Esophagus mucosa (tissue), 1 donor: ENCODE measurements at regions not wholly inside any gene's neighbourhood (a gene's known extent, or its start where the extent isn't known, plus 50 kb on each side); places are given as distances from the start of the nearest gene placed in this dataset.

Experiments
- ATAC-seq: fragments of 200-7000 bp; cut with Tn5 transposase; one replicate; pipeline ENCODE4 v1.9.1; 2020
- donor health status: DM: yes; HTN: yes; CAD: no.

DNA sequence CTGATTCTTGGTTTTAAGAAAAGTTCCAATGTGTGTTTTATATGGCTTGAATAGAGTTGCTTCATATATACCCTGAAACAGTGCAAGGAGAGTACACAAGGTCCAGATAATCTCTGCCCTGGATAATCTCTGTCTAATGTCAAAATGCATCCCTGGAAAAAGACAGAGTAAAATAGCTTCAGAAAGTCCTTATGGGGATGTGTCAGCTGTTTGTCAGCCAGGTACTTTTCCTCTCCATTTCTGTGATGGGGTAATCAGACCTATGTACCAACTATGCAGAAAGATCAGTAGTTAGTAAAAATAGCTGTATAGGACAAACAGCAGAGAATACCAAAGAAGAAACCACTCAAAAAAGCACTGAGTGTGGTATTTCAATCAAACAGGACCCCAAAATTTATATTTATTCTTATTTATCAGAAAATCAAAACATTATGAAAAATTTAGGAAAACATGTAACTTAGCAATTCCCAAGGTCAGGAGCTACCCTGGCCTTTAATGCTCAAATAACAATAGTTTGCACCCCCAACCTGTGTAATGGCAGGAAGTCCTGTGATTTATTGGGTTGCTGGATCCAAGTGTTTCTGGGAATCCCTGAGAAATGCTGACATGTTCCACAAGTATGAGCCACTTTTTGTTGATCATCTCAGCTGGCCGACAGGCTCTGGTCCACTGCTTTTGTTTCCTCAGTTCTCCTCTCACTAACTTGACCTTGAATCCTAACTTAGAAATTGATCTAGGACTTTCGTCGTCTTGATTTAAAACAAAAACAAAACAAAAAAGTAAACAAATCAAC is 69.6 kb downstream of the MDH1 start:
- no peak for ATAC-seq

DNA sequence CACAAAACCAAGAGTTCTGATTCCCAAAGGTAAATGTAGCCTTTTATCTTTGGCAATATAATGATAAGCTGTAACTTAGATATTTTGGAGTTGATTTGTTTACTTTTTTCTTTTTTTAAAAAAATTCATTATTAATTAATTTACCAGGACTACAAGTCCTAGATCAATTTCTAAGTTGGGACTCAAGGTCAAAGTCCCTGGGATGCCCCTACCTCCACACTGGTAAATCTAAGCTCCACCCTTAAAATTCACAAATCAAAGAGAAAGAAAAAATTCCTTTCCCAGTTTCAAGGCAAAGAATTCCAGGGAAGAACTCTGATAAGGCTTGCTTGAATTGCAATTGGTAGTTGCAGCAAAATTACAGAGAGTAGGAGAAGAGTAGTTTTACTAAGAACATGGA is 71.3 kb downstream of the MDH1 start:
- no peak for ATAC-seq

GRCh38 chr2:63661076-63661475 is 72.3 kb downstream of the MDH1 start:
- peak; percentile 70 for ATAC-seq

- no peak for ATAC-seq
These were observed 73.5 kb downstream of the MDH1 start for GRCh38 chr2:63662028-63662804.

GRCh38 chr2:63663013-63663864 is 74.5 kb downstream of the MDH1 start:
- no peak for ATAC-seq

DNA sequence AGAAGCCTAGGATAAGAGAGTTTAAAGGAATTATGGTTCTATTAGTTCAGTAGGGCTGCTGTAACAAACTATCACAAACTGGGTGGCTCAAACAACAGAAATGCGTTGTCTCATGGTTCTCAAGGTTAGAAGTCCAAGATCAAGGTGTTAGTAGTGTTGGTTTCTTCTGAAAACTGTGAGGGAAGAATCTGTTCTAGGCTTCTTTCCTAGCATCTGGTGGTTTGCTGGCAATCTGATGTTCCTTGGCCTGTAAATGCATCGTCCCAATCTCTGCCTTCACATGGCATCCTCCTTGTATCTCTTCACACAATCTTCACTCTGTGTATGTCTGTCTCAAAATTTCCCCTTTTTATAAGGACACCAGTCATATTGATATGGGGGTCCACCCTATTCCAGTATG is 76.3 kb downstream of the MDH1 start:
- no peak for ATAC-seq

- no peak for ATAC-seq
These were observed 77.2 kb downstream of the MDH1 start for GRCh38 chr2:63665846-63666475.

DNA sequence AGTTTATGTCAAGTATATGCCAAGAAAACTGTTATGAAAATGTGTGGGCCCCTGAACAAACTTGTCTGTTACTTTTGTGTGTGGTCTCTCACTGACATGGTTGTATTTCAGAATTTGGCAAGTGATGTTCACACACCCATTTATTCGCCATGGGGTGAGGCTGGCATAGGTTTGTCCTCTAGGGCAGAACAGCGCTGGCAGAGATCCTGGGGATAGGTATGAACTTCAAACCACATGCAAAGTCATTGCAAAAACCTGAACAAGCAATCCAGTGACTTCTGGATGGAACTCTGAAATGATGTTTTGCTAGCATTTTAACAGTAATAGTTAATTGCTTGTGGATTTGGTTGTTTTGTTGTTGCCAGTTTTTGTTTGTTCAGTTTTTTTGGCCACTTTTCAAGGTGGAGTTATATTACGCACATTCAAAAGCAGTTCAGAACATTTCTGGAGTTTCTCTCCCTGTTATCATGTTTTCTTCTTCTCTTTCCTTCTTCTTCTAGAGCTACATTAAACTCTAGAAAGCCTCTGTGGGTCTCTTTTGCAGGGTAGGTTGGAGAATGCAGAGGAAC is 78.5 kb downstream of the MDH1 start:
- peak; percentile 82 for ATAC-seq

- ATAC-seq, result no peak
These were observed 79.2 kb downstream of the MDH1 start for GRCh38 chr2:63668000-63668399.

DNA sequence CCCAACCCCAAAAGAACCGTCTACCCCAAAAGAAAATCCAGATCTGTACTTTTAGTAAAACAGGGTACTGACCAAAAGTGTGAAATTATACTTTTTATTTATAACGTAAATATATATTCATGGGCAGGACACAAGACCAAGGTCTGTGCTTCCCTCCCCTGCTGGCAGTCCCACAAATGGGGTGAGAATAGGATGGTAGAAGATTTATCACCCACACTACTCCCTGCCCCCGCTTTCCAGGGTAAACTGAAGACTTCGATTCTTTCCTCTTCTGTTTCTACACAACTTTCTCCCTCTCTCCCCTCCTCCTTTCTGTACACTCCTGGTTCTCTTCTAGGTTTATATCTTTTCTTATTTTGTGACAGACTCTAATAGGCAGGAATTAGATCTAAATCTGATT is 79.7 kb downstream of the MDH1 start:
- ATAC-seq, result no peak

DNA sequence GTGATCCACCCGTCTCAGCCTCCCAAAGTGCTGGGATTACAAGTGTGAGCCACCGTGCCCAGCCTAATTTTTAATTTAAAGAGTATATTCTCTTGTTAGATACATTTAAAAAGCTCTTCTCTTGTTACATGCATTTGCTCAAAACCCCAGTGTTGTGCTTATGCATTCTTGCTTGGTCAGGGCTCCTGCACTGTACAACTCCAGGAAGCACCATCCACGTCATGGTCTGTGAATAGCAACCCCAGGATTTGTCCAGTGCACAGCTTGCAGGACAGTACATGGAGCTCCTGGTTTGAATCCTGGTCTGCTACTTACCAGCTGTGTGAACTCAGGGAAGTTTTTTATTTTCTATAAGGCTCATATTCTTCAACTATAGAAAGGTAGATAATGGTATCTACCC is 80.8 kb downstream of the MDH1 start:
- ATAC-seq, result no peak

DNA sequence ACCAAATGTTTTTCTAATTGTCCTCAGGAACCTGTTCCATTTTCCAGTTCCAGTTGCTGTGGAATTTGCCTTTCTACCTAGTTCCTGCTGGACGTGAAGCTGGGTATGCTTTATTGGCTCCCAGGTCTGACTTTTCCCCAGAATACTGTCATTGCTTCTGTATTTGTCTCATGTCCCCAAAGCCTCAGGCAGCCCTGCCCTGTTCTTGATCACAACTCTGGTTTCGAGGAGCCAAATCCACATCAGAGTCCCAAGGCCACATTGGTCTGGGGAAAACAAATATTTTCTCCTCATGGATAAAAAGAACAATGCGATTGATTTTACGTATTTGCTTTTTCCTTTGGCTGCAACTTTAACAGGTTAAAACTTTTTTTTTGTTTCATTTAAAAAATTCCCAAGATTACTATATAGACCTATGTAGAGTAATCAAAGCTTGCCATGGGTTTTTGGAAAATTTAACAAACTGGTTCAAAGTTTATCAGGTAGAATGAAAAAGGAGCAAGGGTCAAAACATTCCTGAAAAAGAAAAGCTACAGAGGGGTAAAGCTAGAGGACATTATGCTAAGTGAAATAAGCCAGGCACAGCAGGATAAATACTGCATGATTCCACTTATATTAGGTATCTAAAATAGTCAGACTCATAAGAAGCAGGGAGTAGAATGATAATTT is 85.2 kb downstream of the MDH1 start:
- no peak for ATAC-seq

DNA sequence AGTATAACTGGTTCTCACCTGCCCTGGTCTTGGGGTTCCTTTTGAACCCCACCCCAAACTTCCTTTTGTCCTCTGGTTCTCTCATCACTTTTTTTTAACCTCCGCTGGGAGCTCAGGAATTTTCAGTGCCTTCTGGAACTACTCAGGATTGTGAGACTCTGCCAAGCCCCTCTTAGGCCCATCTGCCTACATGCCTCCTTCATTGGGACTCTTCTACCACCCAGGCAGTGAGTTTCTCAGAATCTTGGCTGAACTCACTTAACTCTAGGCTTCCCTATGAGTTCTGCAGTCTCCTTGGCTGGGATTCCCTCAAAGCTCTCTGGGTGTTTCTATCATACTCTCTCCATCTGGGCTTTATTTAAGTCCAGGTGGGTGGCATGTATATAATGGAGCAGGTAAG is 86.3 kb downstream of the MDH1 start:
- no peak for ATAC-seq

GRCh38 chr2:63676135-63676534 is 87.4 kb downstream of the MDH1 start:
- ATAC-seq, result no peak

DNA sequence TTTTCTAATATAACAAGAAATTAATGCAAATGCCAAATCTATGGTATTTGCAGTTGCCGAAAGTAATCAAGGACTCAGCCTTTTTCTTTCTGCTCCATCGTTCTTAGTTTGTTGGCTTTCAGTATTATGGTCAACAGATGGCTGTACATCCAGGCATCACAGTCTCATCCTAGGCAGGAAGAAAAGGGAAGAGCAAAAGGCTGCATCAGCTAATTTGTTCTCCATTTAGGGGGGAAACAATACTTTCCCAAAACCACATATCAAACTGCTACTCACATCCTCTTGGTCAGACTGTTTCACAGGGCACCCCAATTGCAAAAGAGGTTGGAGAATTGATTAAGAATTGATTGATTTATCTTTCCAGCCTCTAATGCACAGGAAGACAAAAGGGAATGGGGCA is 89.3 kb downstream of the MDH1 start:
- ATAC-seq, result no peak

- no peak for ATAC-seq
These were observed 89.8 kb downstream of the MDH1 start for GRCh38 chr2:63678551-63678950.

- peak; percentile 100 for ATAC-seq
These were observed 90.6 kb downstream of the MDH1 start for GRCh38 chr2:63679252-63679855.

GRCh38 chr2:63680455-63680854 is 91.7 kb downstream of the MDH1 start:
- no peak for ATAC-seq

DNA sequence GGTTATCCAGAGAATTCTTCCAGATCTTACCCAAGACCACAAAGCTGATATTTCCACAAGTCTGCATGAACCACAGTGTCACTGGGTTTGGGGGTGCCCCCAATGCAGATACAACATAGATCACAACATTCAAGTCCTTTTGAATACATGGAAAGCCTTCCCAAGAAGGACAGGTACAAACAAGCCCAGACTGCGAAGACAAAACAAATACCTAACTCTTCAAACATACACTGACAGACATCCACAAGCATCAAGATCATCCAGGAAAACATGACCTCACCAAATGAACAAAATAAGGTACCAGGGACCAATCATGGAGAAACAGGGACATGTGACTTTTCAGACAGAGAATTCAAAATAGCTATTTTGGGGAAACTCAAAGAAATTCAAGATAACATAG is 93.1 kb downstream of the MDH1 start:
- no peak for ATAC-seq

DNA sequence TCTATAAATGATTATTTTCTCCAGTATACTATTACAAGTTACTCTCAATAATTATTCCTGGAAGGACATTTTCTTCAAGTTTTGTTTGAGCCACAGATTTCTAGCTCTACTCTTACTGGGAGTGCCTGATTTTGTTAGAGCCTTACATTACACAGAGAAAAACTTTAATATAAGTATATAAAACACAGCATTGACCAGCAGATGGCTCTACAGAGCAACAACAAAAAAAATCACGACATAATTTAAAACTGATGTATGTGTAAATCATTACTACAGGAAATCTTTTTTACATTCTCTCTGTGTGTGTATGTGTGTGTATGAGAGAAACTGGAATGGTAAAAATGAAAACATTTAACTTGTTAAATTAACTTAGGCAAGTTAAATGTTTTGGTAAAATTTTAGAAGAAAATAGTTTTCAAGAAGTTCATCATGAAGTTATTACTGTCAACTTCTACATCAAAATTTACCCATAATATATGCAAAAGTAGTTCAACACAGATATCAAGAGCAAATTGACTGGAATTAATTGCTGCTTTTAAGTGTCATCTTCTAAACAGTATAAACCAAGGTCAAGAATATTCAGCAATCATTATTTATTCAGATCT is 103.3 kb downstream of the MDH1 start:
- peak; percentile 55 for ATAC-seq

DNA sequence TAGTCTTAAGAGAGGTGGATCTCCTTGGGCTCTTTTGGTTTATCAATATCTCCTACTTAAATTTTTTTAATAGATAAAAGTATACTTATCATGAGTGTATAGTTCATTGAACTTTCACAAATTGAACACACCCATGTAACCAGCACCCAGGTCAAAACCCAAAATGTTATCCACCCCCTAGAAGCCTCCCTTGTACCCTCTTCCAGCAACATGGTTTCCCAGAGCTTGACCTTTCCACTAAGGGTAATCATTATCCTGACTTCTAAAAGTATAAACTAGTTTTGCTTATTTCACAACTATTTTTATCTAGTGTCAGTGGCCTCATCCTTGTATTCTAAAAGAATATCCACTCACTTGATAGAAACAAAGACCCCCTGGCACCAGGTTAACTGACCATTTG is 106.8 kb downstream of the MDH1 start:
- ATAC-seq, result no peak
